Fibroblast of mammary gland (primary cell): ENCODE measurements at regions not wholly inside any gene's neighbourhood (a gene's known extent, or its start where the extent isn't known, plus 50 kb on each side); places are given as distances from the start of the nearest gene placed in this dataset.

Experiments
- DNase-seq: peaks from one replicate; pipeline ENCODE4 v3.0.0-alpha.2; 2010; ENCODE audit warnings: low read depth
- H3K4me3 ChIP-seq: 2 replicates; pipeline ENCODE4 v1.5.1; 2011; ENCODE audit warnings: low read depth, mild to moderate bottlenecking, low read length, moderate library complexity; ENCODE audit not compliant: control insufficient read depth
- CTCF ChIP-seq: conservative IDR thresholded peaks from 2 replicates; pipeline ENCODE4 v1.5.1; 2011; ENCODE audit warnings: low read depth, low read length, inconsistent platforms; ENCODE audit not compliant: control insufficient read depth, insufficient read depth

DNA sequence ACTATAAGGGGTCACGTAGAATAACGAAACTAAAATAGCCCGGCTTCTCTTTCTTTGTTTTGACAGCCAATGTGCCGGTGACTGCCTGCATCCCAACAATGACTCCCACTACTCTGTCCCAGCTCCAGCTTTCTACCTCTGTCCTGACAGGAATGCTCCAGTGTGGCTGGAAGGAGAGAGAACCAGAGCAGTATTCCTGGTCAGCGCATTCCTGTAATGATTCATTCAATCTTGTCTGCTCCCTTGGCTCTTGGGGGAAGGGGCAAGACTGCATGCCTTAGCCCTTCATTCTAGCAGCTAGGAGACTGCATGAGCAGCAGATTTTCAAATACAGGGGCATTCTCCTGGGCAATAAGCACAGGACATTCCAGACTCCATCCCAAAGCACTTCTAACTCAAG, 132.1 kb upstream of the PRMT6 start:
- DNase-seq, result peak; percentile 14
- no peak overlapping the region for H3K4me3 ChIP-seq
- no peak for TF ChIP-seq CTCF

- TF ChIP-seq CTCF, result no peak
- DNase-seq, result no peak
- H3K4me3 ChIP-seq, result no peak overlapping the region
Measured at GRCh38 chr1:106925750-106926149, 130.7 kb upstream of the PRMT6 start.

GRCh38 chr1:106926803-106927582, 129.5 kb upstream of the PRMT6 start:
- no peak overlapping the region for H3K4me3 ChIP-seq
- peak; percentile 40 for DNase-seq
- TF ChIP-seq CTCF, result no peak

DNA sequence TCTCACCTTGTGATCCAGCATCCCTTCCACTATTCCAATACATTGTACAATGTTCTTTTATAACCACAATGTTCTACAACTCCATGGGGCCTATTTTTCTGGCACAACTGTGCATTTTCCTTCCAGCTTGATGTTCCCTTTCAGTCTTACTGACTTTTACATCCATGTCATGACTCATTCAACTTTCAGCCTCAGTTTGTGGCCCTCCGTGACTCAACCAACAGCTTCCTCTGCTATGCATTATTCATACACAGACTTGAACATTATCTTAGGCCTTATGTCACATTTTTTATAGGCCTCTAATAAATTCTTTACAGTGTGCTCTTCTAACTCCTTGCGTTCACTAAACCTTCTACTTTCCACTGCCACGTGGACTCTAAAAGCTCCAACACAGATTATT, 119.4 kb upstream of the PRMT6 start:
- H3K4me3 ChIP-seq, result no peak overlapping the region
- no peak for TF ChIP-seq CTCF
- peak; percentile 94 for DNase-seq

- peak; percentile 66 for DNase-seq
- TF ChIP-seq CTCF, result no peak
- no peak overlapping the region for H3K4me3 ChIP-seq
Measured at GRCh38 chr1:106944721-106945120, 111.8 kb upstream of the PRMT6 start.

GRCh38 chr1:106952776-106953175, 103.7 kb upstream of the PRMT6 start:
- H3K4me3 ChIP-seq, result no peak overlapping the region
- peak; percentile 60 for DNase-seq
- no peak for TF ChIP-seq CTCF
